HG03442 (cell line): ENCODE measurements at regions not wholly inside any gene's neighbourhood (a gene's known extent, or its start where the extent isn't known, plus 50 kb on each side); places are given as distances from the start of the nearest gene placed in this dataset.

Source experiments
- ATAC-seq: cut with Tn5 transposase; IDR thresholded peaks from one replicate; pipeline ENCODE4 v1.9.1; 2021; ENCODE audit warnings: mild to moderate bottlenecking, moderate library complexity; ENCODE audit not compliant: unreplicated experiment

GRCh38 chr2:58686776-58687175 is 445.7 kb upstream of the FANCL start:
- ATAC-seq, result no peak

DNA sequence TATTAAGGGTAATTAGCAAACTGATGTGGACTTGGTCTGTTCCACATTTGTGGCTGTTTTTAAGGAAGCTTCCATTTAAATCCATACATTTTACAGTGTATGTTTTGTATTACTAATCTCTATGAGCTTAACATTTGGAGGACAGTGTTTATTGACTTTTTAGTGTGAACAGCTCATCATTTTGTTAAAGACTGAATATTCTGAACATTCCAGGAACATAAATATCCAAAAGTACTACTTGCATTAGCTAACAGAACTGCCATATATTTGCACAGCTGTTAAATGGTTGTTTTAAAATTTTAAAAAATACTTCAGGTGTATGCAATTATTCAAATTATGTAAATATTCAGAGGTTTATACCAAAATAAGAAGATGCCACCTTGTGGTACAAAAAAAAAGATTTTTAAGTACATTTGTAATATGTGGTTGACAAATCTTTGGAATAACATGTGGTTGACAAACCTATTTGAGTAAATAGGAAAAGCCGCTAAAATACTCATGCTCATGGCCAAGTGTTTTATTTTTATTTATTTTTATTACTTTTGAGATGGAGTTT is 439.7 kb upstream of the FANCL start:
- no peak for ATAC-seq

DNA sequence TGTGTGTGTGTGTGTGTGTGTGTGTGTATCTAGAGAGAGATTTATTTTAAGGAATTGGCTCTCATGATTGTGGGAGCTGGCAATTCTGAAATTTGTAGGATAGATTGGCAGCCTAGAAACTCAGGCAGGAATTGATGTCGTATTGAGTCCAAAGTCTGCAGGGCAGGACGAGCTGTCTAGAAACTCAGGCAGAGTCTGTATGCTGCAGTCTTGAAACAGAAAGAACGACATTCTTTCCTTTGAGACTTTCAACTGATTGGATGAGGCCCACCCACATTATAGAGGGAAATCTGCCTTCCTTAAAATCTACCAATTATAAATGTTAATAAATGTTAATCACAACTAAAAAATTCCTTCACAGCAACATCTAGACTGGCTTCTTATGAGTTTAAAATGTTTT is 436.6 kb upstream of the FANCL start:
- no peak for ATAC-seq

DNA sequence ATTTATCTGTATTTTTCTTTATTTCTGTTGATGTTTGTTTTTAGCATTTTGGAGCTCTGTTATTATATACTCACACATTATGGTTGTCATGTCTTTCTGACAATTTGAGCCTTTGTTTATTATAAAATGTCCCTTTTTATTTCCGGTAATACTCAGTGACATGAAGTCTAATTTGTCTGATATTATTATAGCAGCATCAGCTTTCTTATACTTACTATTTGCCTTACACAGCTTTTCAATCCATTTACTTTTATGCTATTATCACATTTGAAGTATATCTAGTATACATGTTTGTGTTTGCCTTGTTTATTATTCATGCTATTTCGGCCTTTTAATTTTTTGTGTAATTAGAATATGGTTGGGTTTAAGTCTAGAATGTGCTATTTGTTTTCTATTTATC is 430.6 kb upstream of the FANCL start:
- no peak for ATAC-seq

DNA sequence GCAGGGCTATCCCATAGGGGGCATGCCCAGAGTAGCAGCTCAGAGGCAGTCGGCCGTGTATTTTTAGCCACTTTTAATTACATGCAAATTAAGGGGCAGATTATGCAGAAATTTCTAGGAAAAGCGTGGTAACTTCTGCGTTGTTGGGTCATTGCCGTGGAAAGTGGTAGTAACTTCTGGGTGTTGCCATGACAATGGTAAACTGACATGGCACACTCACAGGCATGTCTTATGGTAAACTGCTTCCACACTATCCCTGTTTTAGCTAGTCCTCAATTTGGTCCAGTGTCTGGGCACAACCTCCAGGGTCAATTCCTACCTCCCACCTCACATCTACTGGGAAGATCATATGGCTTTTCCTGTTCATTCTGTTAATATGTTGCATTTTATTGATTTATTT is 428.9 kb upstream of the FANCL start:
- no peak for ATAC-seq

DNA sequence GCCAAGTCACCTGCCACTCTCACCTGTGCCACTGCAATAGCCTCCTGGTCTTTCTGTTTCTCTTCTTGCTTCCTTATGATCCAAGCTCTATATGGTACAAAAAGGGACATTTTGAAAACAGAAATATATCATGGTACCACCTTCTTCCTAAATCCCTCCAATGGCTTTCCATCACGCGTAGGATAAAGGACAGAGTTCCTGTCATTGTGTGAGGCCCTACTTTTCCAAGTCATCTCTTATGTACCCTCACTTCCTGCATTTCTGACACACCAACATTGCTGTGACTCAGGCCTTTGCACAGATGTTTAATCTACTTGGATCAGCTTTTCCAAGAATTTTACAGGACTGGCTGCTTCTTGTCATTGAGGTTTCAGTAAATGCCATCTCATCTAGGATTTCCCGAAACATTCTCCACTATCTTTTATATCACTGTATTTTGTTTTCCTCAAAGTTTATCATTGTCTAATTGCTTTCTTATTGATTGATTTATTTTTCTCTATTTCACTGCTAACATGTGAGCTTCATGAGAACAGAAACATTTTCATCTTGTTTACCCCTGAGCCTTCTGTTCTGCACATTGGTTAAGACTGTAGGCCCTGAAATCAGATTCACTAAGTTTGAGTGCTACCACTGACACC is 426.1 kb upstream of the FANCL start:
- ATAC-seq, result no peak

DNA sequence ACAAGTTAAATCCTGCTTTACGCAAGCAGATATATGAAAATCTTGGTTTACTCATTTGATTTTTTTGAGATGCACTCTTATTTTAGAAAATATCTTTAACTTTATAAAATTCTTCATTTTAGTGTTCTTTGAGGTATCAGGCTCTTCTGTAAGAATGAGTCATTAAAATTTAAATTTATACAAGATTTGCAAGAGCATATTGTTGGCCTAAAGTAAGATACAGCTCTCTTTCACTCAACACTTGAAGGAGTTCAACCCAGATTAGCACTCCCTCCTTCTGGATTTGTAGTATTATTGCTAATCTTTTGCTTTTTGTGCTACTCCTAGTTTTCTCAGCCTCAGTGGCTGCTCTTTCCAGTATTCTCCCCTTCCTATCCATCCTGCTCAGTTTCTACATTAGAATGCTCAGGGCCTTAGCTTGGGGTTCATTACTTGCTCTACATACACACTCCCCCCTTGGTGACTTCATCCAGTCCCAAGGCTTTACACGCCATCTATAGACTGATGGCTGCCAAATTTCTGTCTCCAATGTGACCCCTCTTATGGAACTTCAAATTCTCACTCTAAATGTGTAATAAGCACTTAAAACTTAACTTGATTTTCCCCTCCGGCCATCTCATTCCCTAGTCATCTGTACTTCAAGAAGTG is 425.3 kb upstream of the FANCL start:
- no peak for ATAC-seq

- ATAC-seq, result no peak
These were observed 424.0 kb upstream of the FANCL start for GRCh38 chr2:58665154-58665553.

DNA sequence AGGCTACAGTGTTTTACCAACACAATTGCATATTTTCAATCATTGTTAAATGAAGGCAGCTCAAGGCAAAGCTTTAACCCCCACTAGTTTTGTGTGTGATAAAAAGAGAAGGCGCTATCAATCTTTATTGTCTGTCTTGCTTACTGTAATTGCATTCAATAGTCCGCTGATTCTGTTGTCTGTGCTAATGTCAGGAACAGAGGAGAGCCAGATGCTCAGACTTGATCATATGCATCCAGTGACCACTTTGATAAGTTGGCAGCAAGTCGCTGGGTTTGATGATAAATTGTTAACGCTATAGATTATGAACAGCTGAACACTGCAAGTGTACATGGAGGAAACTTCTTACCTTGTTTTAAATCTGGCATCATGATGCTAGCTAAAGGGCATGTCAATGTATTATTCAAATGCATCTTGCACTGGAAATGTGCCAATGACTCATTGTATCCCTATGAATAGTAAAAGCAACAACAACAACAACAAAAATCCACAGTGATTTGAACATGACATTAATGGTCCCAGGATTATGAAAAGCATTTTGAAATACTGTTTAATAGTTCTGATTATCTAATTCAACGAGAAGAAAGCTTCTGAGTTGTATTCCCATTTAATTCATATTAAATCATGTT is 423.5 kb upstream of the FANCL start:
- no peak for ATAC-seq

GRCh38 chr2:58660046-58660445 is 418.9 kb upstream of the FANCL start:
- ATAC-seq, result no peak

- ATAC-seq, result no peak
These were observed 414.0 kb upstream of the FANCL start for GRCh38 chr2:58655152-58655551.

DNA sequence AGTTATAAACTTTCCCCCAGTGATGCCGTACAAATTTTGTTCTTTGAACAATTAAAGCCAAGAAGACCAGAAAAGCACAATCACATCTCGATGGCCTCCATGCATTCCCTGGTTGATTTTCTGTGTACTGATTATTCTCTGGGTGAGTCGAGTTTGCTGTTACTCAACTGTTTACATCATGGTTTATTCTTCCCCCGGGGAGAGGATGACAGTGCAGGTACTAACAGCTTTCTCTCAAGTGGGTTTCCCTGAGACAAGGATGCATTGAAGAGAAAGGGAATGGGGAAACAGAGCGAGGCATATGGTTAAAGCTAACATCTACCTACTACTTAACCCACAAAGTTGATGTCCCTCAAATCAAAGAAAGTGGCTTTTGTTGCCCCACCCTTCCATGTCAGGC is 410.8 kb upstream of the FANCL start:
- no peak for ATAC-seq

DNA sequence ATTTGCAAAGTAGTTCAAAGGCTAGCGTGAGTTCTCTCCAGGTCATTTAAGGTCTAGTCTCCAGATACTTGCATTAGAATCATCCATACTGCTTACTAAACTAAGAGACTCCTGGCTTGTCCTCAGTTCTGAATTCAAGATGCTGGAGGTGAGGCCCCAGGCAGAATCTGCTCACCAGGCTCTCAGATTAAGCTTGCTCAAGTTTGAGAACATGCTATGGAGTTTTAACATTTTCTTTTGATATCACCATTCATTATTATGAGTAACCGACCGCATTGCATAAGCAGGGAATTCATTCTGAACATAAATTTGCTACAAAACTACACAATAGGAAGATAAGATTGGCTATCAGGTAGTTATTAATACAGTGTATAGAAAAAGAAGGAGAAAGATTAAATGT is 409.7 kb upstream of the FANCL start:
- ATAC-seq, result no peak

GRCh38 chr2:58649756-58650155 is 408.6 kb upstream of the FANCL start:
- no peak for ATAC-seq

GRCh38 chr2:58645017-58645416 is 403.9 kb upstream of the FANCL start:
- ATAC-seq, result no peak

DNA sequence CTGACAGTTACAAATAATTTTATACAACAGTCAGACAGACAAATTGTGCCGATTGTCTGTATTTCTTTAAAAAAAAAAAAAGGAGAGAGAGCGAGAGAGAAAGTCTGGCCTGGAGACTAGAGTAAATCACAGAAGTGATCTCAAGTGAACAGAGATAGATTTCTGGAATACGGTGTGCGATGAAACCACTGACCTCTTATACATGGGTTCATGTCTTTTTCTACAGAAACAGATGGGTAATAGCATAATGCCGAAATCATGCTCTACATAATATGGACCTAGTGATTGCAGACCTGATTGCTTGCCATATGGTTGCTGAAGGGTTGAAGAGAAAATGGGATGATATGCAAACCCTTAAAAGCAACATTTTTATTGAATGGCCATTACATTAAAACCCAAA is 403.3 kb upstream of the FANCL start:
- no peak for ATAC-seq

GRCh38 chr2:58641001-58641400 is 399.9 kb upstream of the FANCL start:
- ATAC-seq, result no peak

- no peak for ATAC-seq
These were observed 398.9 kb upstream of the FANCL start for GRCh38 chr2:58640042-58640441.

DNA sequence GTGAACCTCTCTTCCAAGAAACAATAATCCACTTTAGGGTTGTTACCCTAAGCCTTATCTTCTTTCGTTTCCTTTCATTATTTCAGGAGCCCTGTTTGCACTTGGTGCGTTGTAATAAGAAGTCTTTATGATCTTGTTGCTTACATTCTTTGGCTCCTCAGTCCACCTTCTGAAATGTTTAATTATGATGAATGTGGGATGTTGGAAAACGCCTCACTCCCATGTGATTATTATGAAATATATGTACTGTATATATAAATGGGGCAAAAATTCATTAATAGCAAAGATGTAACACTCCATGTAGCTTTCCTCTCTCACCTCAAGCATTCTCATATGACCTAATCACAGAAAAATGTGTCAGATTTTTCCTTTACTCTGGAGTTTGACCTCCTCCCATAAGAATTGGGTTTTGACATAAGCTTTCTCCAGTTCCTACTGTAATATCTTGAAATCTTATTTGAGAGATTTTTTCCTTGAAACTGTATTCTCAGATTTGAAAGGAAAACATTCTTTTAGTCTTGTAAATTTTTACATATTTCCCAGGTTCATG is 397.2 kb upstream of the FANCL start:
- ATAC-seq, result no peak

DNA sequence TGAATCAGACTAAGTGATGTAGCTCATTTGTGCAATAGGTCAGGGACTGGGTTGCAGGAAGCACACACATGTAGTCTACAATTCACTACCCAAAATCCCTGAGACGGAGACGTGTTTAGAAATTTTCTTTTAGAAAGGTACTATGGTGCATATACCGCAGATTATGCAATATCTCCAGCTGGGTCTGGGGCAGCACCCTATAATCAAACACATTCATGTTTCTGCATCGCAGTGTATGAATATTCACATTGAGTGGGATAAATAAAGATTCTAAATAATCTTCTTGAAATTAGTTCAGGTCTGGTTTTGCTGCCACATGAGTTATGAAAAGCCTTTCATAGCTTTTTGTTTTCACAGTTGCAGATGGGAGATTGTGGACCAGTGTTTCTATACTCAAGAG is 395.7 kb upstream of the FANCL start:
- no peak for ATAC-seq

GRCh38 chr2:58635801-58636375 is 394.8 kb upstream of the FANCL start:
- ATAC-seq, result no peak
